Neural cell (in vitro differentiated cells): ENCODE measurements at regions not wholly inside any gene's neighbourhood (a gene's known extent, or its start where the extent isn't known, plus 50 kb on each side); places are given as distances from the start of the nearest gene placed in this dataset.

Experiments used
- H2AFZ ChIP-seq: fragments of 200-600, 300-800 bp; sonication (generic), shearing (Covaris generic); 2 replicates; pipeline ENCODE4 v1.6.0; 2014; ENCODE audit warnings: low read depth, mild to moderate bottlenecking, antibody characterized with exemption, low read length, moderate library complexity
- H3F3A ChIP-seq: fragments of 200-600 bp; shearing (Covaris generic); 2 replicates; pipeline ENCODE4 v1.6.1; 2016; ENCODE audit warnings: mild to moderate bottlenecking, moderate library complexity, mixed read lengths, antibody characterized with exemption, low read length; ENCODE audit not compliant: insufficient read depth, poor library complexity, severe bottlenecking
- H3K27ac ChIP-seq: fragments of 200-600, 300-800 bp; sonication (generic), shearing (Covaris generic); 2 replicates; pipeline ENCODE4 v1.5.1; 2014; ENCODE audit warnings: mild to moderate bottlenecking, low read length, moderate library complexity
- H3K27me3 ChIP-seq: fragments of 300-800, 200-600 bp; sonication (generic), shearing (Covaris generic); 2 replicates; pipeline ENCODE4 v1.6.0; 2014; ENCODE audit warnings: mild to moderate bottlenecking, low read depth, low read length, moderate library complexity; ENCODE audit not compliant: insufficient read depth
- H3K36me3 ChIP-seq: fragments of 300-800, 200-600 bp; sonication (generic), shearing (Covaris generic); 2 replicates; pipeline ENCODE4 v1.5.1; 2014; ENCODE audit warnings: mild to moderate bottlenecking, antibody characterized with exemption, low read length, moderate library complexity; ENCODE audit not compliant: insufficient read depth
- H3K4me2 ChIP-seq: fragments of 300-800, 200-600 bp; sonication (generic), shearing (Covaris generic); 2 replicates; pipeline ENCODE4 v1.6.0; 2014; ENCODE audit warnings: mild to moderate bottlenecking, low read length
- H3K4me3 ChIP-seq: fragments of 300-800, 200-600 bp; sonication (generic), shearing (Covaris generic); 2 replicates; pipeline ENCODE4 v1.5.1; 2014; ENCODE audit warnings: mild to moderate bottlenecking, low read length, moderate library complexity
- H3K79me2 ChIP-seq: fragments of 200-600 bp; shearing (Covaris generic); replicated peaks from 2 replicates; pipeline ENCODE4 v1.6.0; 2014; ENCODE audit warnings: mild to moderate bottlenecking, low read length, moderate library complexity; ENCODE audit not compliant: insufficient read depth
- H3K9ac ChIP-seq: fragments of 300-800, 200-600 bp; sonication (generic), shearing (Covaris generic); 2 replicates; pipeline ENCODE4 v1.6.1; 2016; ENCODE audit warnings: mild to moderate bottlenecking, low read length, mixed read lengths
- H3K9me2 ChIP-seq: fragments of 200-600 bp; shearing (Covaris generic); 2 replicates; pipeline ENCODE4 v1.6.1; 2016; ENCODE audit warnings: mild to moderate bottlenecking, low read length, mixed read lengths; ENCODE audit not compliant: insufficient read depth
- H3K9me3 ChIP-seq: fragments of 200-600, 300-800 bp; sonication (generic), shearing (Covaris generic); 2 replicates; pipeline ENCODE4 v1.6.1; 2016; ENCODE audit warnings: mild to moderate bottlenecking, mixed run types, low read length, moderate library complexity, mixed read lengths
- H4K20me1 ChIP-seq: fragments of 200-600 bp; shearing (Covaris generic); 2 replicates; pipeline ENCODE4 v1.6.1; 2016; ENCODE audit warnings: mild to moderate bottlenecking, mixed run types; ENCODE audit not compliant: insufficient read depth
- CTCF ChIP-seq: fragments of 450-650 bp; IDR thresholded peaks from 2 replicates; pipeline ENCODE4 v1.5.1; 2014; ENCODE audit warnings: antibody characterized with exemption, mild to moderate bottlenecking, moderate library complexity; ENCODE audit not compliant: poor library complexity, severe bottlenecking
- EP300 ChIP-seq: fragments of 450-650 bp; conservative IDR thresholded peaks from 2 replicates; pipeline ENCODE4 v1.6.1; 2014; ENCODE audit warnings: antibody characterized with exemption, mild to moderate bottlenecking, moderate library complexity; ENCODE audit not compliant: poor library complexity, severe bottlenecking
- EZH2 ChIP-seq: fragments of 200-600, 300-800 bp; shearing (Covaris generic), sonication (generic); IDR thresholded peaks from 2 replicates; pipeline ENCODE4 v1.6.1; 2014; ENCODE audit warnings: antibody characterized with exemption, low read length, borderline replicate concordance, mild to moderate bottlenecking; ENCODE audit not compliant: insufficient read depth, poor library complexity, severe bottlenecking
- MXI1 ChIP-seq: fragments of 450-650 bp; conservative IDR thresholded peaks from 2 replicates; pipeline ENCODE4 v1.6.1; 2014; ENCODE audit warnings: antibody characterized with exemption, mild to moderate bottlenecking; ENCODE audit not compliant: poor library complexity, severe bottlenecking
- POLR2AphosphoS5 ChIP-seq: IDR thresholded peaks from 2 replicates; pipeline ENCODE4 v1.6.1; 2012
- REST ChIP-seq: IDR thresholded peaks from 2 replicates; pipeline ENCODE4 v1.6.1; 2012; ENCODE audit warnings: borderline replicate concordance
- SMC3 ChIP-seq: fragments of 450-650 bp; conservative IDR thresholded peaks from 2 replicates; pipeline ENCODE4 v1.6.1; 2014; ENCODE audit warnings: antibody characterized with exemption, mild to moderate bottlenecking, moderate library complexity; ENCODE audit not compliant: poor library complexity
- TAF1 ChIP-seq: IDR thresholded peaks from 2 replicates; pipeline ENCODE4 v1.6.1; 2012; ENCODE audit warnings: low read depth

DNA sequence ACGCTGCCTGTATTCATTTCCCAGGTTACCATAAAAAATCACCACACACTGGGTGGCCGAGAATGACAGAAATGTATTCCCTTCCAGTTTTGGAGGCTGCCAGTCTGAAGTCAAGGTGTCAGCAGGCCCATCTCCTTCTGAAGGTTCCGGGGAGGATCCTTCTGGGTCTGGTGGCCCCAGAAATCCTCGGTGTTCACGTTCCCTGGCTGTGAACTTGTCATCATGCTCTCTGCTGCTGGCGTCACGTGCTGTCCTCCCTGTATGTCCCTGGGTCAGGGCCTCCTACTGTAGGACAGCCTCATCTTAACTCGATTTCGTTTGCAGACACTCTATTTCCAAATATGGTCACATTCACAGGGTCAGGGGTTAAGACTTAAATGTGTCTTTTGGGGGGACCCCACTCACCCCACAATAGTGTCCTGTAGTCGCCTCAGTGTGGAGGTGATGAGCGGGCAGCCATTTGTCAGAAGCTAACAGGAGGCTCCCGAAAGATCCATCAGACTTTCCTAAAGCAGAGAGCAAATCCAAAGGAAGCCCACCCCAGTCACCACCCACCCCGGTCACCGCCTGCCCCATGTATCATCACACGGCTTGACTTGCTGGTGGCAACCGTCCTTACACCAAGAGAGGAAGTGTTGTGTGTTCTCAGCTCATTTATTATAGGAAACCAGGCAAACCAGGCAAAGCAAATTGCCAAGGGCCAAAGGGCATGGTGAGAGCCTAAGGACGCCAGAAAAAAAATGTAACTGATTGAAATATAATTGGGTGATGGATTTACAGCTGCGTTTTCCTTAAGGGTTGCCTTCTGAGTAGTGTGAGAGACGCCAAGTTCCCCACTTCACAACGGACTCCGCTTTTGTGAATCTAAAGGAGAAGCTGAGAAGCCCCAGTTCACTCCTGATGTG, 148.8 kb upstream of the ZNF236 start:
- no peaks in the 10 kb centered on the region for H3K36me3 ChIP-seq
- H3F3A ChIP-seq: no peaks in the 10 kb centered on the region
- no peak overlapping the region for H3K27ac ChIP-seq
- H3K9me3 ChIP-seq: no peaks in the 10 kb centered on the region
- H3K9ac ChIP-seq: no peak overlapping the region
- H2AFZ ChIP-seq: no peak overlapping the region
- H3K27me3 ChIP-seq: no peaks in the 10 kb centered on the region
- no peak overlapping the region for H3K4me3 ChIP-seq
- TF ChIP-seq TAF1 (no peak), POLR2AphosphoS5 (no peak), EZH2 (no peak), REST (no peak), MXI1 (no peak), CTCF (no peak), EP300 (no peak)
- no peak overlapping the region for H3K4me2 ChIP-seq
- H3K9me2 ChIP-seq: no peaks in the 10 kb centered on the region
- no peaks in the 10 kb centered on the region for H4K20me1 ChIP-seq
- H3K79me2 ChIP-seq: no peaks in the 10 kb centered on the region

DNA sequence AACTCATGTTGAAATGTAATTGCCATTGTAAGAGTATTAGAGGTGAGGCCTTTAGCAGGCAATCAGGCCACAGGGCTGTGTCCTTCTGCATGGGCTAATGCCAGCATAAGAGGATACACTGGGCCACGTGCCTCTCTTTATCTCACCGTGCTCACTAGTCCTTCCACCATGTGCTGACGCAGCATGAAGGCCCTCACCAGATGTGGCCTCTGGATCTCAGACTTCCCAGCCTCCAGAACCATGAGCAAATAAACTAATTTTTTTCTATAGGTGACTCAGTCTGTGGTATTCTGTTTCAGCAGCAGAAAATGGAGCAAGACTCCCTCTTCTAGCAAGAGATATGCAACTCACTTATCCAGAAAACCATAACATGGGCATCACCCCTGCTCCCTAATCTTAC, 149.7 kb upstream of the ZNF236 start:
- H3K27ac ChIP-seq: no peak overlapping the region
- no peaks in the 10 kb centered on the region for H3K36me3 ChIP-seq
- H2AFZ ChIP-seq: no peak overlapping the region
- no peak overlapping the region for H3K4me2 ChIP-seq
- no peaks in the 10 kb centered on the region for H3K9me2 ChIP-seq
- no peak overlapping the region for H3K4me3 ChIP-seq
- no peaks in the 10 kb centered on the region for H3K27me3 ChIP-seq
- no peaks in the 10 kb centered on the region for H4K20me1 ChIP-seq
- H3K79me2 ChIP-seq: no peaks in the 10 kb centered on the region
- H3K9ac ChIP-seq: no peak overlapping the region
- H3F3A ChIP-seq: no peaks in the 10 kb centered on the region
- H3K9me3 ChIP-seq: no peaks in the 10 kb centered on the region
- no peak for TF ChIP-seq SMC3
- no peak for TF ChIP-seq EP300
